HUES48 (cell line): ENCODE measurements at regions not wholly inside any gene's neighbourhood (a gene's known extent, or its start where the extent isn't known, plus 50 kb on each side); places are given as distances from the start of the nearest gene placed in this dataset.

ENCODE experiments used
- H3K27ac ChIP-seq: one replicate; pipeline ENCODE4 v1.7.0; 2013; ENCODE audit warnings: low read depth, low read length, inconsistent platforms
- H3K27me3 ChIP-seq: 2 replicates; pipeline ENCODE4 v1.6.1; 2013; ENCODE audit warnings: mild to moderate bottlenecking, low read length; ENCODE audit not compliant: control insufficient read depth, insufficient read depth
- H3K36me3 ChIP-seq: 2 replicates; pipeline ENCODE4 v1.6.1; 2013; ENCODE audit warnings: low read length; ENCODE audit not compliant: control insufficient read depth, insufficient read depth
- H3K4me1 ChIP-seq: 2 replicates; pipeline ENCODE4 v1.6.1; 2013; ENCODE audit warnings: mild to moderate bottlenecking, low read length; ENCODE audit not compliant: control insufficient read depth, insufficient read depth
- H3K4me3 ChIP-seq: 2 replicates; pipeline ENCODE4 v1.5.1; 2013; ENCODE audit warnings: mild to moderate bottlenecking, low read depth, low read length
- H3K9ac ChIP-seq: 2 replicates; pipeline ENCODE4 v1.6.1; 2013; ENCODE audit warnings: mild to moderate bottlenecking, low read depth, low read length, moderate library complexity
- H3K9me3 ChIP-seq: 2 replicates; pipeline ENCODE4 v1.6.1; 2013; ENCODE audit warnings: low read length; ENCODE audit not compliant: control insufficient read depth, insufficient read depth

DNA sequence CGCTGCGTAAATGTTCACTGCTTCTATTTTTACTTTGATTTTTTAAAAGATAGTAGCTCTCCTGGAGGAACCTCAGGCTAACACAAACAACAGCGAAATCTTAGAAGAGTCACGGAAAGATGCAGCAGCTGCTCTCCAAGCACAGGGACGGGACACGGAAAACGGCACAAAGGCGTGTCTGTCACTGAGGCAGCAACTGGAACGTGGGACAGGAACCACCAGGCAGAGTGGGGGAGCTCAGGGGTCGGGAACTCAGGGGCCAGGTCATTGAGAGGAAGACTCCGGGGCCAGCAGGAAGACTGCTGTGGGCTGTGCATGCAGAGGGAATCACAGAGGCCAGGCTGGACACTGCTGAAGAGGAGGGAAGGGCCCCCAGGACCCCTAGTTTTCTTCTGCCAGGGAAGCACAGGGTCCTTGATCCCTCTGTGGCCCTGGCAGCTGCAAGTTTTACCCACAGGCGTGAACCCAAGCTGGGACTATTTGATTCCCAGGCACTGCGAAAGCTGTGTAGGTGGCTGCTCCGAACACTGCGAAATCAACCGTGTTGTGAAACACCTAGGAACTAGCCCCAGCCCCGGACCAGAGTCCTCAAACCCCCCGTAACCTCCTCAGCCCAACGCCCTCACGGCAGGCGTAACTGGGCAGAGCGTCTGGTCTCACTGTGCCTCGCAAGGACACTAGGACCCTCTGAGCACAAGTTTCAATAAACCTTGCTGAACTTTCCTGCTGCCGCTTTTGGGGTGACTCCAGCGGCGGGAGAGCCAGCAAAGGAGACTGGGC lies 263.0 kb downstream of the EIPR1 start:
- Histone ChIP-seq H3K4me1 (peaks cover 7% of the 10 kb centered on the region; the same call in 1 of the 2 replicates), H3K9me3 (0 out of 2 replicates have a peak, but pooled peaks cover 4% of the 10 kb centered on the region), H3K27me3 (no peaks in the 10 kb centered on the region), H3K27ac (no peak overlapping the region), H3K4me3 (no peak overlapping the region), H3K36me3 (no peaks in the 10 kb centered on the region), H3K9ac (no peak overlapping the region)

DNA sequence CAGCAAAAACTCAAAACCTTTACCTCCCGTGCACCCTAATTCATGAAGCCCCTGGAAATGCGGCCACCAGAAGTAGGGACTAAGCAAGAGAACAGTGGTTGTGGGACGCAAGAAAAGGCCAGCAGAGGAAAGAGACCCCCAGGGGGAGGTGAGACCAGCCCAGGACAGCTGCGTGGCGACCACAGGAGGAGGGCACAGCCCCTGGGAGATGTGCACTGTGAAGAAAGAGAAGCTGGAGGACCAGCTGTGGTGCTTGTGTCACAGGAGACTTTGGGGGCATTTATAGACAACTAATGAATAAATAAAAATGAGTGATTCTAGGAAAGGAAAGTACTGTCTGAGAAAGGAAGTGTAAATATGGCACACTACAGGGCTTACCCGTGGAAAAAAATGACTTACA lies 263.8 kb downstream of the EIPR1 start:
- Histone ChIP-seq H3K9ac (no peak overlapping the region), H3K4me3 (no peak overlapping the region), H3K9me3 (0 out of 2 replicates have a peak, but pooled peaks cover 4% of the 10 kb centered on the region), H3K36me3 (no peaks in the 10 kb centered on the region), H3K4me1 (peaks cover 7% of the 10 kb centered on the region; the same call in 1 of the 2 replicates), H3K27me3 (no peaks in the 10 kb centered on the region), H3K27ac (no peak overlapping the region)

DNA sequence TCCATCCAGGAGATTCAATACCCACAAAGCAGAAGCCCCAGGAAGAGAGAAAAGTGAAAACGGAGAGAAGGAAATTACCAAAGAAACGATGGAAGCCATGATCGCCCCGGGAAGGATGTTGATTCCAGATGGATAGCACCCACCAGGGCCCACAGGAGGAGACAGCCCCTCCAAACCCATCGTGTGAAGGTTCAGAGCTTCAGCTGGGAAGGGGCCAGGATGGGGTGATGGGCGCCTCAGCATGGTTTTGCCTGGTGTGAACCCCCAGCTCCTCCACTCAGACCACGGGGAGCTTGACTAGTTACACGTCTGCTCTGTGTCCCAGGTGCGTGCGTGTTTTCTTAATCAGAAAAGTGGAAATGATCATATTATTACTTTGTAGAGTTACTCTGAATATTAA lies 264.5 kb downstream of the EIPR1 start:
- H3K4me1 ChIP-seq = peaks cover 7% of the 10 kb centered on the region; the same call in 1 of the 2 replicates
- H3K9ac ChIP-seq = no peak overlapping the region
- H3K27me3 ChIP-seq = no peaks in the 10 kb centered on the region
- 0 out of 2 replicates have a peak, but pooled peaks cover 4% of the 10 kb centered on the region for H3K9me3 ChIP-seq
- no peak overlapping the region for H3K27ac ChIP-seq
- no peak overlapping the region for H3K4me3 ChIP-seq
- no peaks in the 10 kb centered on the region for H3K36me3 ChIP-seq

DNA sequence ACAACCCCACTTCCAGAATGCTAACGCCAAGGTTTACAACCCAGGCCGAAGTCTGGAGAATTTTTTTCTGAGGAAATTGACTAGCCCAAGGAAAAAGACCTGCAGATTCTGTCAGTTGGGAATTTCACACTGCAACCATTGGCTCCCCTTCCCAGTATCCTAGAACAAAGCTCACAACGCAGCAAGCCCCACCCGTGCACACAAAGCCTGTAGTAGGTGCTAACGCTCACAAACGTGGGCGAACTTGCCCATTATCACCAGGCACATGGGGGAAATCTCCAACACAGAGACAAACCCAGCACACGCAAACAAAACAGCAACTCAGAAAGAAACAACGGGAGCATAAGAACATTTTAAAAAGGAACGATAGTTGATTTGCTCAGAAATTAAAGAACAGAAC lies 265.1 kb downstream of the EIPR1 start:
- Histone ChIP-seq H3K27ac (no peak overlapping the region), H3K27me3 (no peaks in the 10 kb centered on the region), H3K9ac (no peak overlapping the region), H3K9me3 (0 out of 2 replicates have a peak, but pooled peaks cover 4% of the 10 kb centered on the region), H3K4me3 (no peak overlapping the region), H3K4me1 (peaks cover 2% of the 10 kb centered on the region; the same call in 1 of the 2 replicates), H3K36me3 (no peaks in the 10 kb centered on the region)

DNA sequence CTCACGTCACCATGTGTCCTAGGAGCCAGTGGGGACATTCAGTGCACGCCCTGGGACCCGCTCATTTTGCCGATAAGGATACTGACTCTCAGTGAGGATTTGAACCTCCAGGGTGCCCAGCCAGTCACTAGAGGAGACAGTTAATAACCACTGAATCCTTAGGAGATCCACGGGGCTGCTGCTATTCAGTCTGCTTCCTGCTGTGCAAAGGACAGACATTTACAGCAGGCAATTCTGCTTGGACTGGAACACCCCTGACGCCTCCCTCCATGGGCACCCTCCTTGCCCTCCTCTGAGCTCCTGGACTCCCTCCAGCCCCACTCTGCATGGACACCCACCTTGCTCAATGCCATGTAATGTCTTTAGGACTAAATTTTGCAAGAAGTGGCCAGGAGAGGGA lies 265.5 kb downstream of the EIPR1 start:
- Histone ChIP-seq H3K4me1 (no peaks in the 10 kb centered on the region), H3K27ac (no peak overlapping the region)

DNA sequence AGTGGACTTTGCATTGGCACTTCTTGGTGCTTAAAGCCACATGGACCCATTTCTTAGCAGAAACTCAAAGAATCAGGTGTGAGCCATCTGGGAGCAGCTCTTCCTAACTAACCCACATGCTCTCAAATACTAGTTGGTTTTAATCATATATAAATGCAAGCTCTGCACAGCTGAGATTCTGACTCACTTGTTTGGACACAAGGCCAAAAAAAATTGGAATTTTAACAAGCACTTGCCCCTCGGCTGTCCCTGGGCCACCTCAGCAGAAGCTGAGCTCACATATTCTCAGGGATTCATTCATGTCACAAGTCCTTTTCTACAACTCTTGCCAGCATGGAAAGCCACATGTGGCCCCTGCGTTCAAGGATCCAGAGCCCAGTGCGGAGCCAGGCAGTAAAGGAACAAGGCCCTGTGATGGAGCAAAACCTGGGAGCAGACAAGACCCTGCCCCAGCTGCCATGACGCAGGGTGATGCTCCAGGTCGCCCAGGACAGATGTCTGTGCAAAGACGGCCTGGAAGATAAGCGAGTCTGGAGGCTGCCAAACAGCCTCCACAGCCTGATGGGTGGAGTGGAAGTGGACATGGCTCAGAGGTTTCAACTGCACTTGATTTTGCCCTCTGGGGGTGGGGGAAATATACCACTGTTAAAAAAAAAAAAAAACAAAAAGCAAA lies 266.5 kb downstream of the EIPR1 start:
- Histone ChIP-seq H3K9me3 (0 out of 2 replicates have a peak, but pooled peaks cover 4% of the 10 kb centered on the region), H3K4me3 (no peak overlapping the region), H3K27ac (no peak overlapping the region), H3K36me3 (no peaks in the 10 kb centered on the region), H3K4me1 (no peaks in the 10 kb centered on the region), H3K9ac (no peak overlapping the region), H3K27me3 (no peaks in the 10 kb centered on the region)

More for the DNA sequence above, 265.5 kb downstream of the EIPR1 start:
- Histone ChIP-seq H3K27me3 (no peaks in the 10 kb centered on the region), H3K9me3 (0 out of 2 replicates have a peak, but pooled peaks cover 4% of the 10 kb centered on the region), H3K9ac (no peak overlapping the region), H3K36me3 (no peaks in the 10 kb centered on the region), H3K4me3 (no peak overlapping the region)

DNA sequence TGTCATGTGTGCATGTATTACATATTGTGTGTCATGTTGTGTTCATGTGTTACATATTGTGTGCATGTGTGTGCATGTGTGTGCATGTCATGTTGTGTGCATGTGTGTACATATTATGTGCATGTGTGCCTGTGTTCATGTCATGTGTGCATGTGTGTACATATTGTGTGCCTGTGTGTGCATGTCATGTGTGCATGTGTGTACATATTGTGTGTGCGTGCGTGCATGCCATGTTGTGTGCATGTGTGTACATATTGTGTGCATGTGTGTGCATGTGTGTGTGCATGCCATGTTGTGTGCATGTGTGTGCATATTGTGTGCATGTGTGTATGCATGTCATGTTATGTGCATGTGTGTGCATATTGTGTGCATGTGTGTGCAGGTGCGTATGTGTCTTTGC lies 267.1 kb downstream of the EIPR1 start:
- H3K9me3 ChIP-seq = 0 out of 2 replicates have a peak, but pooled peaks cover 4% of the 10 kb centered on the region
- no peak overlapping the region for H3K27ac ChIP-seq
- H3K4me1 ChIP-seq = peaks cover 4% of the 10 kb centered on the region; the same call in 1 of the 2 replicates
- H3K36me3 ChIP-seq = no peaks in the 10 kb centered on the region
- H3K27me3 ChIP-seq = no peaks in the 10 kb centered on the region
- H3K9ac ChIP-seq = no peak overlapping the region
- H3K4me3 ChIP-seq = no peak overlapping the region

DNA sequence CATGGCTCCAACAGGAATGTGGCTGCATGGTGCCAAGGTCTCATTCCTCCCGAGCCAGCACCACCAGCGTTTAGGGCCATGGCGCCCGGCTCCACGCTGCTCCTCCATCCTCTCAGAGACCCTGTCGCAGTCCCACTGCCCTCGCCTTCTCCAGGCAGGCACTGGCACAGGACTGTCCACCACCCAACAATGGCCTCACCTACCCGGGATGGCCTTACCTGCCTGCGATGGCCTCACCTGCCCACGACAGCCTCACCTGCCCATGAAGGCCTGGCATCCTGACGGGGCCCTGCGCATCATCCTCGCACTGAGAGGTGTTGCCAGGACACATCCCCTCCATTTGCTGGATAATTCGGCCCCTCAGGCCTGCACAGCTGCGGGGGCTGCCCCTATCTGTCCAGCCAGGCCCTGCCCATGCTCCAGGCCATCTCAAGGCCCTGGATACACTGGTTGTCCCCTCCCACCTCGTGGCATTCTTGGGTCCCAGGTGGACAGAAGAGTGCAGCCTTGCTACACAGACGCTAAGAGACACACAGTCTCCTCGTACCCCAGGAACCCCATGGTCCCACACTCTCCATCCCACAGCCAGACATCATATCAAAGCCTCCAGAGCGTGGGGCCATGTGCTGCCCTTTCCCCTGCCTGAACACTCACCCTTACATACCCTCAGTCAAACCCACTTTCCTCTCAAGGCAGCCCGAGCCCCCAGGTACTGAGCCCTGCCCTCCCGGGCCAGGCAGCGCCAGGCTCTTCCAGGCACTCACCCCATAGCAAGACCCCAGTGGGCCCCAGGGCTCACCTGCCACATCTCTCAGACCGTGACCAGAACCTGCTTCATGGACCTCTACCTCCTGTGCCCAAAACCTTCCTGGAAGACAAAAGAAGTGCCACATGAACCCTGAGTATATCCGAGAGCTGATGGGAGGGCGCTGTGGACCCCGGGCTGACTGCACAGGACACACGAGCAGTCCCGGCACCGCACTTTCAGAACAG lies 268.6 kb downstream of the EIPR1 start:
- H3K9ac ChIP-seq = no peak overlapping the region
- H3K9me3 ChIP-seq = 0 out of 2 replicates have a peak, but pooled peaks cover 4% of the 10 kb centered on the region

DNA sequence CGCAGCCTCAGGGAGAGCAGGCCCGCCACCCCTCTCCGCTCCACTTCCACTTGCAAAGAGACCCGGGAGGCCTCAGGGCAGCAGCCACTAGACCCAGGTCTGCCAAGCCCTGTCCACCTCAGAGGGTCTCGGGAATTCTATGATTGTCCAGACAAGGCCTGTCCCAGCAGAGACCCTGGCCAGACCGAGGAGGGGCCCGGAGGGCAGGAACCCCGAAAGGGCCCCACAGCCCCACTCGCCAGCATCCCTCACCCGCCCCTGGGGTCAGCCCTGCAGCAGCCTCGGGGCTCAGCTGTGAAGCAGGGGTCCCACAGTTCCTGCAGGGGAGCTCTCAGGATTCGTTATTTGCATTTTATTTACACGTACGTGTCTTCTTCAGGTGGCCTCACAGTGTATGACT lies 269.5 kb downstream of the EIPR1 start:
- H3K4me3 ChIP-seq = no peak overlapping the region
- H3K27ac ChIP-seq = no peak overlapping the region
- no peaks in the 10 kb centered on the region for H3K27me3 ChIP-seq
- H3K4me1 ChIP-seq = peaks cover 8% of the 10 kb centered on the region
- no peak overlapping the region for H3K9ac ChIP-seq
- 0 out of 2 replicates have a peak, but pooled peaks cover 4% of the 10 kb centered on the region for H3K9me3 ChIP-seq
- H3K36me3 ChIP-seq = no peaks in the 10 kb centered on the region

More for the DNA sequence above, 268.6 kb downstream of the EIPR1 start:
- Histone ChIP-seq H3K36me3 (no peaks in the 10 kb centered on the region), H3K4me3 (no peak overlapping the region), H3K4me1 (peaks cover 8% of the 10 kb centered on the region), H3K27ac (no peak overlapping the region), H3K27me3 (no peaks in the 10 kb centered on the region)

DNA sequence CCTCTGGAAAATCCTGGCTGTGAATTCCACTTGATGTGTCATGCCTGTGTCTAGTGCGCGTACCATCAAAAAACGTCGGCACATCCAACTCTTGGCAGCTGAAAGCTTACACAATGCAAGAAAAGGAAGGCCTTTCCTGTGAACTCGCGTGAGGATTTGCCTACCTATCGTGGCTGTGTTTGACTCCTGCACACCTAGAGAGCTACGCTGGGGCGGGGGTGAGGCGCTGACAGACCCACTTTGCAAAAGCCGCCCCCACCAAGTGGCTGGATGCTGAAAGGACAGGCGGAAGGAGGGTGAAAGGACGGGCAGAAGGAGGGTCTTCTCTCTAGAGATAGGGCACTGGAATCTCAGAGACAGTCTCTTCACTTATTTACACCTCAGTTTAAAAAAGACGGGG lies 270.1 kb downstream of the EIPR1 start:
- H3K4me3 ChIP-seq = no peak overlapping the region
- H3K27ac ChIP-seq = no peak overlapping the region

More for the DNA sequence above, 270.1 kb downstream of the EIPR1 start:
- Histone ChIP-seq H3K9me3 (0 out of 2 replicates have a peak, but pooled peaks cover 4% of the 10 kb centered on the region), H3K36me3 (no peaks in the 10 kb centered on the region), H3K4me1 (peaks cover 8% of the 10 kb centered on the region), H3K9ac (no peak overlapping the region), H3K27me3 (no peaks in the 10 kb centered on the region)
